Tibial nerve (tissue), 4 donors: ENCODE measurements at regions not wholly inside any gene's neighbourhood (a gene's known extent, or its start where the extent isn't known, plus 50 kb on each side); places are given as distances from the start of the nearest gene placed in this dataset.

ENCODE experiments used
- EP300 ChIP-seq, 2 donors: sonication (generic); formaldehyde crosslinking; IDR thresholded peaks; one replicate each; pipeline ENCODE4 v1.6.1; 2017; ENCODE audit warnings: antibody characterized with exemption in 2 of 2, mild to moderate bottlenecking in 1 of 2
- POLR2A ChIP-seq, 2 donors: fragments of 450-650 bp; IDR thresholded peaks; one replicate each; pipeline ENCODE4 v1.6.1; 2017; ENCODE audit warnings: antibody characterized with exemption in 2 of 2, mild to moderate bottlenecking in 2 of 2, moderate library complexity in 2 of 2
- TF ChIP-seq, protein P1 (sequence below), 5 experiments: fragments of 200-600 bp in 3 of 5; fragments of 450-650 bp in 2 of 5; sonication (generic) in 3 of 5; IDR thresholded peaks; one replicate each; pipeline ENCODE4 v1.5.1; 2016 to 2019; ENCODE audit warnings: antibody characterized with exemption in 5 of 5, mild to moderate bottlenecking in 3 of 5, moderate library complexity in 2 of 5

- TF ChIP-seq, protein P1, sequence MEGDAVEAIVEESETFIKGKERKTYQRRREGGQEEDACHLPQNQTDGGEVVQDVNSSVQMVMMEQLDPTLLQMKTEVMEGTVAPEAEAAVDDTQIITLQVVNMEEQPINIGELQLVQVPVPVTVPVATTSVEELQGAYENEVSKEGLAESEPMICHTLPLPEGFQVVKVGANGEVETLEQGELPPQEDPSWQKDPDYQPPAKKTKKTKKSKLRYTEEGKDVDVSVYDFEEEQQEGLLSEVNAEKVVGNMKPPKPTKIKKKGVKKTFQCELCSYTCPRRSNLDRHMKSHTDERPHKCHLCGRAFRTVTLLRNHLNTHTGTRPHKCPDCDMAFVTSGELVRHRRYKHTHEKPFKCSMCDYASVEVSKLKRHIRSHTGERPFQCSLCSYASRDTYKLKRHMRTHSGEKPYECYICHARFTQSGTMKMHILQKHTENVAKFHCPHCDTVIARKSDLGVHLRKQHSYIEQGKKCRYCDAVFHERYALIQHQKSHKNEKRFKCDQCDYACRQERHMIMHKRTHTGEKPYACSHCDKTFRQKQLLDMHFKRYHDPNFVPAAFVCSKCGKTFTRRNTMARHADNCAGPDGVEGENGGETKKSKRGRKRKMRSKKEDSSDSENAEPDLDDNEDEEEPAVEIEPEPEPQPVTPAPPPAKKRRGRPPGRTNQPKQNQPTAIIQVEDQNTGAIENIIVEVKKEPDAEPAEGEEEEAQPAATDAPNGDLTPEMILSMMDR (IDR thresholded peaks at IDR 0.05), result no peak
- TF ChIP-seq EP300 (IDR thresholded peaks at IDR 0.05), result no peak
- TF ChIP-seq POLR2A (IDR thresholded peaks at IDR 0.05), result no peak
Observed at GRCh38 chr1:222004034-222004433, 262.1 kb upstream of the DUSP10 start.
